ENCODE measurements at regions not wholly inside any gene's neighbourhood (a gene's known extent, or its start where the extent isn't known, plus 50 kb on each side); places are given as distances from the start of the nearest gene placed in this dataset.

GRCh38 chr6:11366934-11367637 is 134.6 kb upstream of the NEDD9 start:
- TF ChIP-seq POLR2A (IDR thresholded peaks at IDR 0.05), result no peak
- TF ChIP-seq CTCF (IDR thresholded peaks at IDR 0.05), result no peak
- no peak for TF ChIP-seq POLR2AphosphoS5 (IDR thresholded peaks at IDR 0.05)
